Esophagus muscularis mucosa (tissue), 4 donors: ENCODE measurements at regions not wholly inside any gene's neighbourhood (a gene's known extent, or its start where the extent isn't known, plus 50 kb on each side); places are given as distances from the start of the nearest gene placed in this dataset.

Experiments used
- DNase-seq: peaks from one replicate; pipeline ENCODE4 v3.0.0-alpha.2; 2017; ENCODE audit errors: extremely low spot score
- H3K27ac ChIP-seq, 4 donors: fragments of 200-600 bp; sonication (generic); replicated peaks in 1 of 4; 1 replicate in 3 of 4; 2 replicates in 1 of 4; pipeline ENCODE4 v1.5.1; 2016 to 2019; ENCODE audit warnings: mild to moderate bottlenecking in 1 of 4
- H3K27me3 ChIP-seq, 4 donors: fragments of 200-600 bp; sonication (generic); one replicate each; pipeline versions ENCODE4 v1.5.1 to v1.6.0; 2016 to 2019
- H3K36me3 ChIP-seq, 4 donors: fragments of 200-600 bp; sonication (generic); one replicate each; pipeline ENCODE4 v1.5.1; 2016 to 2019
- H3K4me1 ChIP-seq, 4 donors: fragments of 200-600 bp; sonication (generic); one replicate each; pipeline ENCODE4 v1.5.1; 2016 to 2019
- H3K4me3 ChIP-seq, 4 donors: fragments of 200-600 bp; sonication (generic); 1 replicate in 2 of 4; 2 replicates in 2 of 4; pipeline ENCODE4 v1.5.1; 2016 to 2019; ENCODE audit warnings: mild to moderate bottlenecking in 4 of 4, moderate library complexity in 1 of 4
- H3K9me3 ChIP-seq, 4 donors: fragments of 200-600 bp; sonication (generic); 1 replicate in 3 of 4; 2 replicates in 1 of 4; pipeline ENCODE4 v1.5.1; 2016 to 2019
- EP300 ChIP-seq: sonication (generic); formaldehyde crosslinking; IDR thresholded peaks from one replicate; pipeline ENCODE4 v1.6.1; 2017; ENCODE audit warnings: antibody characterized with exemption
- POLR2A ChIP-seq: fragments of 450-650 bp; IDR thresholded peaks from one replicate; pipeline ENCODE4 v1.6.1; 2017; ENCODE audit warnings: antibody characterized with exemption, moderate library complexity, mild to moderate bottlenecking, low read depth
- POLR2AphosphoS5 ChIP-seq, 2 donors: sonication (generic); formaldehyde crosslinking; IDR thresholded peaks; one replicate each; pipeline ENCODE4 v1.6.1; 2017; ENCODE audit warnings: antibody characterized with exemption in 2 of 2
- WGBS: methylation state at CpG from one replicate; pipeline ENCODE4 v1.1.5; 2018; 5-methylcytosine and 5-hydroxymethylcytosine counted together
- intact Hi-C: fragments of 100-400 bp; cut with DNase I; formaldehyde crosslinking; loops from one replicate; pipeline ENCODE4 v1.15.1; 2023
- TF ChIP-seq, protein P1 (sequence below), 3 experiments: fragments of 200-600 bp in 2 of 3; fragments of 450-650 bp in 1 of 3; sonication (generic) in 2 of 3; IDR thresholded peaks; one replicate each; pipeline ENCODE4 v1.5.1; 2017 to 2019; ENCODE audit warnings: antibody characterized with exemption in 3 of 3, mild to moderate bottlenecking in 2 of 3, moderate library complexity in 1 of 3

- intact Hi-C loops = no loop called here
- H3K9me3 ChIP-seq = no peaks in the 10 kb centered on the region
- no peak overlapping the region for H3K27ac ChIP-seq
- 54% methylated on average over 1 of the region's 1 CpG for WGBS
- H3K27me3 ChIP-seq = no peaks in the 10 kb centered on the region
- DNase-seq = no peak
- H3K36me3 ChIP-seq = no peaks in the 10 kb centered on the region
- TF ChIP-seq, protein P1, sequence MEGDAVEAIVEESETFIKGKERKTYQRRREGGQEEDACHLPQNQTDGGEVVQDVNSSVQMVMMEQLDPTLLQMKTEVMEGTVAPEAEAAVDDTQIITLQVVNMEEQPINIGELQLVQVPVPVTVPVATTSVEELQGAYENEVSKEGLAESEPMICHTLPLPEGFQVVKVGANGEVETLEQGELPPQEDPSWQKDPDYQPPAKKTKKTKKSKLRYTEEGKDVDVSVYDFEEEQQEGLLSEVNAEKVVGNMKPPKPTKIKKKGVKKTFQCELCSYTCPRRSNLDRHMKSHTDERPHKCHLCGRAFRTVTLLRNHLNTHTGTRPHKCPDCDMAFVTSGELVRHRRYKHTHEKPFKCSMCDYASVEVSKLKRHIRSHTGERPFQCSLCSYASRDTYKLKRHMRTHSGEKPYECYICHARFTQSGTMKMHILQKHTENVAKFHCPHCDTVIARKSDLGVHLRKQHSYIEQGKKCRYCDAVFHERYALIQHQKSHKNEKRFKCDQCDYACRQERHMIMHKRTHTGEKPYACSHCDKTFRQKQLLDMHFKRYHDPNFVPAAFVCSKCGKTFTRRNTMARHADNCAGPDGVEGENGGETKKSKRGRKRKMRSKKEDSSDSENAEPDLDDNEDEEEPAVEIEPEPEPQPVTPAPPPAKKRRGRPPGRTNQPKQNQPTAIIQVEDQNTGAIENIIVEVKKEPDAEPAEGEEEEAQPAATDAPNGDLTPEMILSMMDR (IDR thresholded peaks at IDR 0.05) = no peak
- no peak for TF ChIP-seq POLR2A
- no peak for TF ChIP-seq EP300
- no peak for TF ChIP-seq POLR2AphosphoS5 (IDR thresholded peaks at IDR 0.05)
- H3K4me3 ChIP-seq = no peak overlapping the region
- peaks cover 0 to 5% (median 2%) of the 10 kb centered on the region in 4 donors for H3K4me1 ChIP-seq
Measured at GRCh38 chr3:144521131-144521530, 549.5 kb downstream of the DIPK2A start.

- intact Hi-C loops = no loop called here
Measured at GRCh38 chr3:144522456-144522855, 550.8 kb downstream of the DIPK2A start.

DNA sequence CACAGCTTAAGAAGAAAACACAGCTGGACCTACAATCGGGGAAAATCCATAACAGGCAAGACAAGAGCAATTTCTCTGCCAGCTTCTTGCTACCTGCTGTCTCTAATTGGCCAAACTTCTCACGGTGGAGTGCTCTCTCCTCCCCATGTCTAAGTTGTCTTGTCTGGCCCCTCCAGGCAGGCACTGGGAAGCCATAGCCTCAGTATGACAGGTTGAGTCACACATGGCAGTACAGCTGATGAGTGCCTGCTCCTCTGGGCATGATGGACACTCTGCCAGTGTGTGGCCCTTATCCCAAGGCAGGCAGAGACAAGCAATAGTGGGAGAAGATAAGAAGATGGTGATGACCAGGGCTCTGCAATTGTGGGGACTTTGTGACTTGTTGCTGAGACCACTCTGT lies 551.8 kb downstream of the DIPK2A start:
- intact Hi-C loops = no loop called here
- WGBS = 86% methylated on average over 2 of the region's 2 CpGs
- no peaks in the 10 kb centered on the region for H3K27me3 ChIP-seq

More at GRCh38 chr3:144522456-144522855, 550.8 kb downstream of the DIPK2A start:
- H3K4me1 ChIP-seq = no peaks in the 10 kb centered on the region
- no peaks in the 10 kb centered on the region for H3K36me3 ChIP-seq
- DNase-seq = no peak
- no peak overlapping the region for H3K4me3 ChIP-seq
- 74% methylated on average over 3 of the region's 3 CpGs for WGBS
- no peak for TF ChIP-seq POLR2AphosphoS5 (IDR thresholded peaks at IDR 0.05)
- TF ChIP-seq EP300 = no peak
- TF ChIP-seq, protein P1 (IDR thresholded peaks at IDR 0.05) = no peak
- no peak overlapping the region for H3K27ac ChIP-seq
- no peaks in the 10 kb centered on the region for H3K27me3 ChIP-seq
- no peaks in the 10 kb centered on the region for H3K9me3 ChIP-seq

GRCh38 chr3:144524531-144524930 lies 552.9 kb downstream of the DIPK2A start:
- Histone ChIP-seq H3K9me3 (no peaks in the 10 kb centered on the region), H3K27ac (no peak overlapping the region), H3K4me1 (no peaks in the 10 kb centered on the region), H3K4me3 (no peak overlapping the region), H3K27me3 (no peaks in the 10 kb centered on the region), H3K36me3 (no peaks in the 10 kb centered on the region)
- no peak for DNase-seq
- TF ChIP-seq, protein P1 (IDR thresholded peaks at IDR 0.05) = no peak
- TF ChIP-seq POLR2AphosphoS5 (IDR thresholded peaks at IDR 0.05) = no peak
- no peak for TF ChIP-seq POLR2A
- TF ChIP-seq EP300 = no peak
- intact Hi-C loops = no loop called here

More for the DNA sequence above, 551.8 kb downstream of the DIPK2A start:
- Histone ChIP-seq H3K36me3 (no peaks in the 10 kb centered on the region), H3K4me1 (no peaks in the 10 kb centered on the region), H3K27ac (no peak overlapping the region), H3K9me3 (no peaks in the 10 kb centered on the region), H3K4me3 (no peak overlapping the region)
- TF ChIP-seq EP300 (no peak), POLR2AphosphoS5 (IDR thresholded peaks at IDR 0.05) (no peak), POLR2A (no peak)
- TF ChIP-seq, protein P1 (IDR thresholded peaks at IDR 0.05) = no peak
- DNase-seq = no peak

GRCh38 chr3:144529566-144529965 lies 557.9 kb downstream of the DIPK2A start:
- no peak overlapping the region for H3K27ac ChIP-seq
- TF ChIP-seq POLR2A = no peak
- TF ChIP-seq, protein P1 (IDR thresholded peaks at IDR 0.05) = no peak
- TF ChIP-seq EP300 = no peak
- no peak for TF ChIP-seq POLR2AphosphoS5 (IDR thresholded peaks at IDR 0.05)
- no peaks in the 10 kb centered on the region for H3K36me3 ChIP-seq
- no peaks in the 10 kb centered on the region for H3K4me1 ChIP-seq
- no peaks in the 10 kb centered on the region for H3K9me3 ChIP-seq
- no peak for DNase-seq
- intact Hi-C loops = no loop called here
- no peaks in the 10 kb centered on the region for H3K27me3 ChIP-seq
- 63% methylated on average over 1 of the region's 1 CpG for WGBS
- no peak overlapping the region for H3K4me3 ChIP-seq
